ENCODE measurements at regions not wholly inside any gene's neighbourhood (a gene's known extent, or its start where the extent isn't known, plus 50 kb on each side); places are given as distances from the start of the nearest gene placed in this dataset.

DNA sequence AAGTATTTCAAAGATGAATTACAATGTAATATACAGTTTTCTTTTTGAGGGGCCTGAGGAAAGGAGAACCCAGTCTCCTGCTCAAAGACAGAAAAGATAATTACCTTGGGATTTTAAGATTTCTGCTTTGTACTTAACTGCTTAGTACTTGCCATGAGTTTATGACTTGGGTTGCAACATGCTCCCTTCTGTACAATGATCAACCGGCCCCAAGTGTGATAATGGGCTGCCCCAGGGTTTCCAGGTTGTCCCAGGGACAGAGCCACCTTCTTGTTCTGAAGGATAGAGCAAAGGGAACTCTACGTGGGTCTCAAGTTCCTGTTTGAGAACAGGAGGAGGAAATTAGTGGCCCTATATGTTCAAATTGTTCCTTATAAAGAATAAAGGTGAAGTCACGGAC lies 104.8 kb downstream of the ABHD5 start:
- TF ChIP-seq, protein P1, sequence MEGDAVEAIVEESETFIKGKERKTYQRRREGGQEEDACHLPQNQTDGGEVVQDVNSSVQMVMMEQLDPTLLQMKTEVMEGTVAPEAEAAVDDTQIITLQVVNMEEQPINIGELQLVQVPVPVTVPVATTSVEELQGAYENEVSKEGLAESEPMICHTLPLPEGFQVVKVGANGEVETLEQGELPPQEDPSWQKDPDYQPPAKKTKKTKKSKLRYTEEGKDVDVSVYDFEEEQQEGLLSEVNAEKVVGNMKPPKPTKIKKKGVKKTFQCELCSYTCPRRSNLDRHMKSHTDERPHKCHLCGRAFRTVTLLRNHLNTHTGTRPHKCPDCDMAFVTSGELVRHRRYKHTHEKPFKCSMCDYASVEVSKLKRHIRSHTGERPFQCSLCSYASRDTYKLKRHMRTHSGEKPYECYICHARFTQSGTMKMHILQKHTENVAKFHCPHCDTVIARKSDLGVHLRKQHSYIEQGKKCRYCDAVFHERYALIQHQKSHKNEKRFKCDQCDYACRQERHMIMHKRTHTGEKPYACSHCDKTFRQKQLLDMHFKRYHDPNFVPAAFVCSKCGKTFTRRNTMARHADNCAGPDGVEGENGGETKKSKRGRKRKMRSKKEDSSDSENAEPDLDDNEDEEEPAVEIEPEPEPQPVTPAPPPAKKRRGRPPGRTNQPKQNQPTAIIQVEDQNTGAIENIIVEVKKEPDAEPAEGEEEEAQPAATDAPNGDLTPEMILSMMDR (IDR thresholded peaks at IDR 0.05), result no peak
- TF ChIP-seq EZH2 (IDR thresholded peaks at IDR 0.05; ENCODE audit: borderline replicate concordance, insufficient read depth, low read depth, low read length, poor library complexity, severe bottlenecking), result no peak
